ENCODE measurements at regions not wholly inside any gene's neighbourhood (a gene's known extent, or its start where the extent isn't known, plus 50 kb on each side); places are given as distances from the start of the nearest gene placed in this dataset.

- TF ChIP-seq POLR2A (IDR thresholded peaks at IDR 0.05) (no peak), CTCF (IDR thresholded peaks at IDR 0.05 in 4 of 5, conservative IDR thresholded peaks at IDR 0.05 in 1 of 5) (no peak)
These were observed 58.3 kb downstream of the TENT5A start for GRCh38 chr6:81694207-81694606.

Measured in gastrocnemius medialis (tissue), 4 donors.